Subcutaneous abdominal adipose tissue (tissue), 5 donors: ENCODE measurements at regions not wholly inside any gene's neighbourhood (a gene's known extent, or its start where the extent isn't known, plus 50 kb on each side); places are given as distances from the start of the nearest gene placed in this dataset.

Experiments
- H3K27ac ChIP-seq: one replicate; pipeline ENCODE4 v1.7.0; 2013; ENCODE audit warnings: low read depth, mild to moderate bottlenecking, inconsistent platforms, low read length, moderate library complexity
- H3K27me3 ChIP-seq, 5 donors: one replicate each; pipeline ENCODE4 v1.7.0; 2013; ENCODE audit warnings: low read length in 5 of 5, inconsistent platforms in 1 of 5; ENCODE audit not compliant: control insufficient read depth in 5 of 5, insufficient read depth in 4 of 5
- H3K36me3 ChIP-seq, 5 donors: one replicate each; pipeline ENCODE4 v1.7.0; 2013; ENCODE audit warnings: low read length in 5 of 5; ENCODE audit not compliant: control insufficient read depth in 5 of 5, insufficient read depth in 5 of 5
- H3K4me1 ChIP-seq, 5 donors: one replicate each; pipeline ENCODE4 v1.7.0; 2013; ENCODE audit warnings: low read length in 5 of 5, mild to moderate bottlenecking in 3 of 5, moderate library complexity in 1 of 5; ENCODE audit not compliant: control insufficient read depth in 5 of 5, insufficient read depth in 5 of 5
- H3K4me3 ChIP-seq, 5 donors: one replicate each; pipeline ENCODE4 v1.7.0; 2013; ENCODE audit warnings: low read length in 5 of 5, low read depth in 1 of 5
- H3K9ac ChIP-seq, 5 donors: one replicate each; pipeline ENCODE4 v1.7.0; 2013; ENCODE audit warnings: low read length in 5 of 5, mild to moderate bottlenecking in 4 of 5, moderate library complexity in 3 of 5
- H3K9me3 ChIP-seq, 5 donors: one replicate each; pipeline ENCODE4 v1.7.0; 2013; ENCODE audit warnings: low read length in 5 of 5; ENCODE audit not compliant: control insufficient read depth in 5 of 5
- donor health status: healthy.
- donor health status: healthy.
- donor health status: healthy.
- donor health status: healthy.
- donor health status: healthy.

GRCh38 chr1:213484758-213485157 lies 433.7 kb downstream of the RPS6KC1 start:
- H3K36me3 ChIP-seq: no peaks in the 10 kb centered on the region
- H3K9me3 ChIP-seq: peaks cover 0 to 3% (median 0%) of the 10 kb centered on the region in 5 donors
- no peaks in the 10 kb centered on the region for H3K4me1 ChIP-seq
- no peak overlapping the region for H3K9ac ChIP-seq
- no peak overlapping the region for H3K4me3 ChIP-seq
- H3K27ac ChIP-seq: no peak overlapping the region
- no peaks in the 10 kb centered on the region for H3K27me3 ChIP-seq

GRCh38 chr1:213486488-213486887 lies 435.4 kb downstream of the RPS6KC1 start:
- Histone ChIP-seq H3K27me3 (no peaks in the 10 kb centered on the region), H3K36me3 (no peaks in the 10 kb centered on the region), H3K9me3 (no peaks in the 10 kb centered on the region), H3K4me3 (no peak overlapping the region), H3K9ac (no peak overlapping the region), H3K4me1 (no peaks in the 10 kb centered on the region), H3K27ac (no peak overlapping the region)

- no peak overlapping the region for H3K4me3 ChIP-seq
- H3K4me1 ChIP-seq: no peaks in the 10 kb centered on the region
- H3K9me3 ChIP-seq: no peaks in the 10 kb centered on the region
- H3K36me3 ChIP-seq: no peaks in the 10 kb centered on the region
- no peak overlapping the region for H3K9ac ChIP-seq
- H3K27me3 ChIP-seq: no peaks in the 10 kb centered on the region
- no peak overlapping the region for H3K27ac ChIP-seq
These were observed 440.4 kb downstream of the RPS6KC1 start for GRCh38 chr1:213491468-213491867.

- Histone ChIP-seq H3K4me3 (no peak overlapping the region), H3K27ac (no peak overlapping the region), H3K9me3 (no peaks in the 10 kb centered on the region), H3K4me1 (no peaks in the 10 kb centered on the region), H3K27me3 (no peaks in the 10 kb centered on the region), H3K9ac (no peak overlapping the region), H3K36me3 (no peaks in the 10 kb centered on the region)
These were observed 441.4 kb downstream of the RPS6KC1 start for GRCh38 chr1:213492161-213493041.

- H3K27ac ChIP-seq: no peak overlapping the region
- no peaks in the 10 kb centered on the region for H3K27me3 ChIP-seq
- H3K9ac ChIP-seq: no peak overlapping the region
- H3K4me1 ChIP-seq: no peaks in the 10 kb centered on the region
- no peaks in the 10 kb centered on the region for H3K36me3 ChIP-seq
- H3K4me3 ChIP-seq: no peak overlapping the region
- peaks cover 0 to 12% (median 8%) of the 10 kb centered on the region in 5 donors for H3K9me3 ChIP-seq
These were observed 448.4 kb downstream of the RPS6KC1 start for GRCh38 chr1:213499444-213499843.

GRCh38 chr1:213507472-213508223 lies 456.6 kb downstream of the RPS6KC1 start:
- H3K27me3 ChIP-seq: peaks cover 0 to 2% (median 0%) of the 10 kb centered on the region in 5 donors
- peaks cover 6 to 27% (median 18%) of the 10 kb centered on the region in 5 donors for H3K9me3 ChIP-seq
- no peaks in the 10 kb centered on the region for H3K4me1 ChIP-seq
- H3K27ac ChIP-seq: no peak overlapping the region
- H3K36me3 ChIP-seq: no peaks in the 10 kb centered on the region
- H3K4me3 ChIP-seq: no peak overlapping the region
- H3K9ac ChIP-seq: no peak overlapping the region

GRCh38 chr1:213511173-213511572 lies 460.1 kb downstream of the RPS6KC1 start:
- Histone ChIP-seq H3K36me3 (no peaks in the 10 kb centered on the region), H3K4me1 (no peaks in the 10 kb centered on the region), H3K27ac (no peak overlapping the region), H3K27me3 (peaks cover 0 to 2% (median 0%) of the 10 kb centered on the region in 5 donors), H3K9me3 (no peaks in the 10 kb centered on the region), H3K4me3 (no peak overlapping the region), H3K9ac (no peak overlapping the region)

- Histone ChIP-seq H3K27ac (no peak overlapping the region), H3K4me3 (no peak overlapping the region), H3K36me3 (no peaks in the 10 kb centered on the region), H3K27me3 (peaks cover 0 to 2% (median 0%) of the 10 kb centered on the region in 5 donors), H3K4me1 (no peaks in the 10 kb centered on the region), H3K9ac (no peak overlapping the region), H3K9me3 (no peaks in the 10 kb centered on the region)
These were observed 461.3 kb downstream of the RPS6KC1 start for GRCh38 chr1:213512316-213512715.

- peaks cover 0 to 2% (median 0%) of the 10 kb centered on the region in 5 donors for H3K27me3 ChIP-seq
- no peaks in the 10 kb centered on the region for H3K4me1 ChIP-seq
- no peaks in the 10 kb centered on the region for H3K9me3 ChIP-seq
- no peaks in the 10 kb centered on the region for H3K36me3 ChIP-seq
- H3K4me3 ChIP-seq: no peak overlapping the region
- no peak overlapping the region for H3K27ac ChIP-seq
- H3K9ac ChIP-seq: no peak overlapping the region
These were observed 462.0 kb downstream of the RPS6KC1 start for GRCh38 chr1:213513006-213513405.
